ENCODE measurements at regions not wholly inside any gene's neighbourhood (a gene's known extent, or its start where the extent isn't known, plus 50 kb on each side); places are given as distances from the start of the nearest gene placed in this dataset.

- TF ChIP-seq MED1 (CRISPR knock-in tag; IDR thresholded peaks at IDR 0.05) (no peak), TFDP2 (CRISPR knock-in tag; IDR thresholded peaks at IDR 0.05) (no peak), ZNF552 (CRISPR knock-in tag; IDR thresholded peaks at IDR 0.05; ENCODE audit: borderline replicate concordance) (no peak), ZNF264 (CRISPR knock-in tag; IDR thresholded peaks at IDR 0.05) (no peak), EED (CRISPR knock-in tag; IDR thresholded peaks at IDR 0.05) (no peak), ARNT (IDR thresholded peaks at IDR 0.05) (no peak), PITX1 (CRISPR knock-in tag; IDR thresholded peaks at IDR 0.05) (no peak), NFKBIZ (CRISPR knock-in tag; IDR thresholded peaks at IDR 0.05) (no peak), ZNF546 (CRISPR knock-in tag; conservative IDR thresholded peaks at IDR 0.05) (no peak)
- ChIA-PET POLR2A (no interaction called here), CTCF (ENCODE audit: low intra/inter-chr PET ratio, low total read pairs) (no interaction called here)
- BruUV-seq (replicated peaks): no TSS peak
- Histone ChIP-seq H3K9me3 (ENCODE audit: low read length) (no peaks in the 10 kb centered on the region), H3K4me2 (ENCODE audit: low read depth, low read length) (no peak overlapping the region), H3K4me1 (ENCODE audit: insufficient read depth, low read length) (no peaks in the 10 kb centered on the region), H4K20me1 (ENCODE audit: insufficient read depth, low read length) (no peaks in the 10 kb centered on the region), H3K27me3 (ENCODE audit: control insufficient read depth in 1 of 2, insufficient read depth in 2 of 2, low read length in 2 of 2) (no peaks in the 10 kb centered on the region; a peak in 1 of 5 replicates), H2AFZ (ENCODE audit: low read length) (no peak overlapping the region), H3K36me3 (replicated peaks in 1 of 2; ENCODE audit: control insufficient read depth in 1 of 2, insufficient read depth in 2 of 2, low read length in 2 of 2) (no peaks in the 10 kb centered on the region), H3K4me3 (replicated peaks in 1 of 3; ENCODE audit: insufficient read depth in 1 of 3, low read depth in 2 of 3, low read length in 3 of 3) (no peak overlapping the region), H3K9ac (ENCODE audit: insufficient read depth, low read depth, low read length) (no peak overlapping the region), H3K79me2 (ENCODE audit: insufficient read depth, low read length) (no peaks in the 10 kb centered on the region), H3K27ac (ENCODE audit: extremely low read length, insufficient read depth, low read length) (no peak overlapping the region)
- WGBS (ENCODE audit: low lambda C conversion rate): 64% methylated on average over 2 of the region's 2 CpGs
- intact Hi-C loops (cut with micrococcal nuclease; ENCODE audit: unreplicated experiment): no loop called here
- in situ Hi-C loops (cut with HindIII; ENCODE audit: extremely low pct_ligation_motif_present, low pct_unique_long_range_greater_than_20kb): no loop called here
- FAIRE-seq: no peak
- no peak for DNase-seq (ENCODE audit: low spot score)
- ATAC-seq: no peak
Measured at GRCh38 chr2:128803222-128803621, 484.6 kb upstream of the HS6ST1 start.

- intact Hi-C loops (cut with micrococcal nuclease; ENCODE audit: unreplicated experiment) (no loop called here), in situ Hi-C loops (cut with HindIII; ENCODE audit: extremely low pct_ligation_motif_present, low pct_unique_long_range_greater_than_20kb) (no loop called here)
- FAIRE-seq: no peak
- no peaks in the 10 kb centered on the region for H3K9me3 ChIP-seq (ENCODE audit: low read length)
- H3K9ac ChIP-seq (ENCODE audit: insufficient read depth, low read depth, low read length): no peak overlapping the region
- H3K79me2 ChIP-seq (ENCODE audit: insufficient read depth, low read length): no peaks in the 10 kb centered on the region
- CTCF ChIA-PET (ENCODE audit: low intra/inter-chr PET ratio, low total read pairs): no interaction called here
- no peaks in the 10 kb centered on the region; a peak in 1 of 5 replicates for H3K27me3 ChIP-seq (ENCODE audit: control insufficient read depth in 1 of 2, insufficient read depth in 2 of 2, low read length in 2 of 2)
- no TSS peak for BruUV-seq (replicated peaks)
- ATAC-seq: no peak
- WGBS (ENCODE audit: low lambda C conversion rate): 3% methylated on average over 2 of the region's 2 CpGs
- POLR2A ChIA-PET: no interaction called here
- no peaks in the 10 kb centered on the region for H3K36me3 ChIP-seq (replicated peaks in 1 of 2; ENCODE audit: control insufficient read depth in 1 of 2, insufficient read depth in 2 of 2, low read length in 2 of 2)
- no peak for DNase-seq (ENCODE audit: low spot score)
- no peak overlapping the region for H3K4me3 ChIP-seq (replicated peaks in 1 of 3; ENCODE audit: insufficient read depth in 1 of 3, low read depth in 2 of 3, low read length in 3 of 3)
- H3K4me2 ChIP-seq (ENCODE audit: low read depth, low read length): no peak overlapping the region
- no peak overlapping the region for H2AFZ ChIP-seq (ENCODE audit: low read length)
- no peaks in the 10 kb centered on the region for H4K20me1 ChIP-seq (ENCODE audit: insufficient read depth, low read length)
- H3K27ac ChIP-seq (ENCODE audit: extremely low read length, insufficient read depth, low read length): no peak overlapping the region
- H3K4me1 ChIP-seq (ENCODE audit: insufficient read depth, low read length): no peaks in the 10 kb centered on the region
- TF ChIP-seq MXD3 (CRISPR knock-in tag; IDR thresholded peaks at IDR 0.05) (no peak), STAG1 (CRISPR knock-in tag; IDR thresholded peaks at IDR 0.05) (no peak), THAP9 (CRISPR knock-in tag; IDR thresholded peaks at IDR 0.05; ENCODE audit: borderline replicate concordance) (no peak), ZNF343 (CRISPR knock-in tag; IDR thresholded peaks at IDR 0.05) (no peak)
Measured at GRCh38 chr2:128805237-128805636, 486.6 kb upstream of the HS6ST1 start.
